ENCODE measurements at regions not wholly inside any gene's neighbourhood (a gene's known extent, or its start where the extent isn't known, plus 50 kb on each side); places are given as distances from the start of the nearest gene placed in this dataset.
A peak's percentile ranks its signal among the peaks of the same experiment; 100 is the strongest.
"Not testable (repeated sequence)": the region's sequence is repeated elsewhere in the genome, so short reads cannot be mapped to it uniquely, and the experiment has no call there.

DNA sequence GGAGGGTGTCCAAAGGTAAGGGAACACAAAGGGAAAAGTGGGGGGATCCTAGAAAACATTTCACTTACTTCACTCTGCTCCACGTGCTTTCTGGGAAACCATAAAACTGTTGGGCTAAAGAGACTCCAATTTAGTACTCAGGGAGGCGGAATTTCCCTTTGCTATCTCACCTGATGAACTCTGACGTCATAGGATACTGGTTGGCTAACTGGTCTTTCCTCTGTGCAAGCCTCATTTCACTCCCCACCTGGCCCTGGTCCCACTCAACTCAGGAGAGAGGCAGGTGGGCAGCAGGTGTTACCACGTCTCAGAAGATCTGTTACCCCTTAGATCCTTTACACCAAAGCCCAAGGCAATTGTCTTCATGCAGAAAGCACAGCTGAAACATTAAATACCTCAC, 51.8 kb upstream of the PMAIP1 start:
- FAIRE-seq (no peak), DNase-seq (ENCODE audit: low read depth in 1 of 2, low spot score in 1 of 2) (no peak), ATAC-seq (no peak)
- Histone ChIP-seq H3K9me3 (no peaks in the 10 kb centered on the region), H3K4me3 (no peak overlapping the region), H3K4me2 (no peak overlapping the region), H3K27ac (no peak overlapping the region), H3K4me1 (no peaks in the 10 kb centered on the region; the same call in 2 of the 3 replicates)
- POLR2A ChIA-PET, result no interaction called here
- 57% methylated on average over 4 of the region's 4 CpGs for whole genome bisulfite sequencing (ENCODE audit: missing lambda C conversion rate)
- CTCF ChIA-PET, result interaction anchor here (0.6 to 0.9 kb wide), 2 partner anchors 10 to 579 kb away, joined by 3 to 5 read pairs; no protein-coding TSS in a partner anchor
- TF ChIP-seq, protein P1, sequence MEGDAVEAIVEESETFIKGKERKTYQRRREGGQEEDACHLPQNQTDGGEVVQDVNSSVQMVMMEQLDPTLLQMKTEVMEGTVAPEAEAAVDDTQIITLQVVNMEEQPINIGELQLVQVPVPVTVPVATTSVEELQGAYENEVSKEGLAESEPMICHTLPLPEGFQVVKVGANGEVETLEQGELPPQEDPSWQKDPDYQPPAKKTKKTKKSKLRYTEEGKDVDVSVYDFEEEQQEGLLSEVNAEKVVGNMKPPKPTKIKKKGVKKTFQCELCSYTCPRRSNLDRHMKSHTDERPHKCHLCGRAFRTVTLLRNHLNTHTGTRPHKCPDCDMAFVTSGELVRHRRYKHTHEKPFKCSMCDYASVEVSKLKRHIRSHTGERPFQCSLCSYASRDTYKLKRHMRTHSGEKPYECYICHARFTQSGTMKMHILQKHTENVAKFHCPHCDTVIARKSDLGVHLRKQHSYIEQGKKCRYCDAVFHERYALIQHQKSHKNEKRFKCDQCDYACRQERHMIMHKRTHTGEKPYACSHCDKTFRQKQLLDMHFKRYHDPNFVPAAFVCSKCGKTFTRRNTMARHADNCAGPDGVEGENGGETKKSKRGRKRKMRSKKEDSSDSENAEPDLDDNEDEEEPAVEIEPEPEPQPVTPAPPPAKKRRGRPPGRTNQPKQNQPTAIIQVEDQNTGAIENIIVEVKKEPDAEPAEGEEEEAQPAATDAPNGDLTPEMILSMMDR (IDR thresholded peaks at IDR 0.05), result no peak
- TF ChIP-seq NFE2L2 (conservative IDR thresholded peaks at IDR 0.05; ENCODE audit: low read length) (no peak), CBX2 (IDR thresholded peaks at IDR 0.05; ENCODE audit: borderline replicate concordance, low read depth) (no peak)

GRCh38 chr18:59847491-59847846, 52.3 kb upstream of the PMAIP1 start:
- not testable (repeated sequence) for FAIRE-seq; DNase-seq (ENCODE audit: low read depth in 1 of 2, low spot score in 1 of 2); H3K9me3 ChIP-seq; H3K4me3 ChIP-seq; H3K4me2 ChIP-seq; H3K4me1 ChIP-seq; H3K27ac ChIP-seq; ATAC-seq
- ChIA-PET CTCF (interaction anchor here (0.9 kb wide), 1 partner anchor 10 kb away, joined by 5 read pairs; no protein-coding TSS in a partner anchor), POLR2A (interaction anchor here (0.6 kb wide), 1 partner anchor 58 kb away, joined by 4 read pairs; no protein-coding TSS in a partner anchor)
- 76% methylated on average over 5 of the region's 5 CpGs for WGBS (ENCODE audit: missing lambda C conversion rate)

DNA sequence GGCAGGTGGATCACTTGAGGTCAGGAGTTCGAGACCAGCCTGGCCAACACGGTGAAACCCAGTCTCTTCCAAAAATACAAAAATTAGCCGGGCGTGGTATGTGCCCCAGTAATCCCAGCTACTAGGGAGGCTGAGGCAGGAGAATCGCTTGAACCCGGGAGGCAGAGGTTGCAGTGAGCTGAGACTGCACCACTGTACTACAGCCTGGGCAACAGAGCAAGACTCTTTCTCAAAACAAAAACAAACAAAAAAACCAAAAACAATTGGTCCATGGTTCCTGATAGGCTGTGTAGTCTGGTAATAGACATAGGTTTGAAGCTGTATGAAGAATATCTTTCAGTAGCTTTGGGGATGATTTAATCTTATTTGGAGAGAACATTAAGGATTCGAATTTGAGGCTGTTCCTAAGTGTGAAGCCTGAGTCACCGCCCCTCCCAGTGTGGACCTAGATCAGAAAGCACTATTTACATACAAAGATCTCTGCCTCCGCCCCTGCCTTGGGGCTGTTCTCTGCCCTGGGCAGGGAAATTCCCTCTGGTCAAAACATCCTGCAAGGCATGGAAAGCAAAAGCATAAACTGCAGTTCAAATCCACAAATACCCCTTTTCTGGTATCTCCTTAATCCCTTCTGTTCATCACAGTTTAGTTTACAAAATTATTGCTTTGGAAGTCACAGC, 52.8 kb upstream of the PMAIP1 start:
- 59% methylated on average over 9 of the region's 9 CpGs for WGBS (ENCODE audit: missing lambda C conversion rate)
- peak in 1 of 2 experiments; percentile 18 for DNase-seq (ENCODE audit: low read depth in 1 of 2, low spot score in 1 of 2)
- no peak for TF ChIP-seq HOXB5 (CRISPR knock-in tag; IDR thresholded peaks at IDR 0.05)
- no peak overlapping the region for H3K4me2 ChIP-seq
- H3K9me3 ChIP-seq, result no peaks in the 10 kb centered on the region
- no peak for FAIRE-seq
- no peak overlapping the region for H3K27ac ChIP-seq
- no peaks in the 10 kb centered on the region; the same call in 2 of the 3 replicates for H3K4me1 ChIP-seq
- H3K4me3 ChIP-seq, result no peak overlapping the region
- peak in 1 of 2 experiments; percentile 39; a peak in 2 of 6 replicates for ATAC-seq
- ChIA-PET CTCF (interaction anchor here (0.6 to 0.9 kb wide), 2 partner anchors 9 kb away, joined by 3 to 5 read pairs; no protein-coding TSS in a partner anchor), POLR2A (interaction anchor here (0.6 kb wide), 1 partner anchor 59 kb away, joined by 4 read pairs; no protein-coding TSS in a partner anchor)

DNA sequence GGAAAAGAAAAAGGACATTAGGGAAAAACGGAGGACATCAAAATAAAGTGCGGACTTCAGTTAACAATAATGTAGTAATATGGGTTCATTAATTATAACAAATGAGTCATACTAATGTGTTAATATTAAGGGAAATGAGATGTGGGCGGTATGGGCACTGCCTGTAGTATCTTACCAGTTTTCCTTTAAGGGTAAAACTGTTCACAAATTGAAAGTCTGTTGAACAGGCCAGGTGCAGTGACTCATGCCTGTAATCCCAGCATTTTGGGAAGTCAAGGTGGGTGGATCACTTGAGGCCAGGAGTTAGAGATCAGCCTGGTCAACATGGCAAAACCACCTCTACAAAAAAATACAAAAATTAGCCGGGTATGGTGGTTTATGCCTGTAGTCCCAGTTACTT, 56.8 kb upstream of the PMAIP1 start:
- Histone ChIP-seq H3K9me3 (no peaks in the 10 kb centered on the region), H3K4me1 (no peaks in the 10 kb centered on the region; the same call in 2 of the 3 replicates), H3K4me3 (no peak overlapping the region), H3K27ac (no peak overlapping the region), H3K4me2 (no peak overlapping the region)
- ChIA-PET POLR2A (no interaction called here), CTCF (interaction anchor here (1.5 kb wide), 1 partner anchor 57 kb away, joined by 3 read pairs; the partner anchor contains the start of gene PMAIP1)
- FAIRE-seq (no peak), DNase-seq (ENCODE audit: low read depth in 1 of 2, low spot score in 1 of 2) (no peak), ATAC-seq (no peak)
- 81% methylated on average over 4 of the region's 4 CpGs for WGBS (ENCODE audit: missing lambda C conversion rate)
- TF ChIP-seq RAD21 (conservative IDR thresholded peaks at IDR 0.05 in 1 of 2, IDR thresholded peaks at IDR 0.05 in 1 of 2), result no peak
- no peak for TF ChIP-seq RCOR1 (IDR thresholded peaks at IDR 0.05; ENCODE audit: low read depth, low read length)
- no peak for TF ChIP-seq KDM1A (IDR thresholded peaks at IDR 0.05; ENCODE audit: low read depth)
- TF ChIP-seq SMC3 (IDR thresholded peaks at IDR 0.05), result no peak
- no peak for TF ChIP-seq FOSL2 (IDR thresholded peaks at IDR 0.05)
- no peak for TF ChIP-seq FOSL2 (CRISPR knock-in tag; IDR thresholded peaks at IDR 0.05)
- no peak for TF ChIP-seq FOXS1 (CRISPR knock-in tag; IDR thresholded peaks at IDR 0.05)
- no peak for TF ChIP-seq POLR2A (IDR thresholded peaks at IDR 0.05; ENCODE audit: low read length)
- TF ChIP-seq, protein P1 (IDR thresholded peaks at IDR 0.05), result no peak
